ENCODE measurements at regions not wholly inside any gene's neighbourhood (a gene's known extent, or its start where the extent isn't known, plus 50 kb on each side); places are given as distances from the start of the nearest gene placed in this dataset.

DNA sequence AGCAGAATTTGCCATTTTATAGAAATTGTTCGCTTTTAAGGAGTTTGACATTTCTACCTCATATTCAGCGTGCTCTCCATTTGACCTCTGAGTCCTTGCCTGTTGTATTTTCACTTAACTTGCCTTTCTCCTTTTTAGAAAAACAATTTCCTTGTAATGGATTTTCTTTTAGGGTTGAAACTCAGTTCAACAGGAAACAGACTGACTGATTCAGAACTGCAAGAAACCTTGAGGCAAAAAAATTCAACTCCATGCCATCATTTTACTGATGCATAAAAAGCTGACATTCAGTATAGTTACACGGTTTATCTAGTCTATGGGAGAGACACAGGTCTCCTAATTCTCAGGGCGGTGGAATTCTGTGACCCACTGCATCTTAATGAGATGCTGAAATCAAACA, 59.8 kb downstream of the MRPS30 start:
- TF ChIP-seq, protein P1, sequence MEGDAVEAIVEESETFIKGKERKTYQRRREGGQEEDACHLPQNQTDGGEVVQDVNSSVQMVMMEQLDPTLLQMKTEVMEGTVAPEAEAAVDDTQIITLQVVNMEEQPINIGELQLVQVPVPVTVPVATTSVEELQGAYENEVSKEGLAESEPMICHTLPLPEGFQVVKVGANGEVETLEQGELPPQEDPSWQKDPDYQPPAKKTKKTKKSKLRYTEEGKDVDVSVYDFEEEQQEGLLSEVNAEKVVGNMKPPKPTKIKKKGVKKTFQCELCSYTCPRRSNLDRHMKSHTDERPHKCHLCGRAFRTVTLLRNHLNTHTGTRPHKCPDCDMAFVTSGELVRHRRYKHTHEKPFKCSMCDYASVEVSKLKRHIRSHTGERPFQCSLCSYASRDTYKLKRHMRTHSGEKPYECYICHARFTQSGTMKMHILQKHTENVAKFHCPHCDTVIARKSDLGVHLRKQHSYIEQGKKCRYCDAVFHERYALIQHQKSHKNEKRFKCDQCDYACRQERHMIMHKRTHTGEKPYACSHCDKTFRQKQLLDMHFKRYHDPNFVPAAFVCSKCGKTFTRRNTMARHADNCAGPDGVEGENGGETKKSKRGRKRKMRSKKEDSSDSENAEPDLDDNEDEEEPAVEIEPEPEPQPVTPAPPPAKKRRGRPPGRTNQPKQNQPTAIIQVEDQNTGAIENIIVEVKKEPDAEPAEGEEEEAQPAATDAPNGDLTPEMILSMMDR (IDR thresholded peaks at IDR 0.05), result no peak
- no peak for TF ChIP-seq POLR2A (IDR thresholded peaks at IDR 0.05)

All from Peyer's patch (tissue), 4 donors.